ENCODE measurements at regions not wholly inside any gene's neighbourhood (a gene's known extent, or its start where the extent isn't known, plus 50 kb on each side); places are given as distances from the start of the nearest gene placed in this dataset.

GRCh38 chr10:44779511-44779910 lies 131.6 kb upstream of the TMEM72 start (continued):
- no peak for TF ChIP-seq STAT6 (CRISPR knock-in tag; conservative IDR thresholded peaks at IDR 0.05; ENCODE audit: low read depth)
- no peak for TF ChIP-seq ZNF396 (CRISPR knock-in tag; IDR thresholded peaks at IDR 0.05; ENCODE audit: borderline replicate concordance)
- no peak for TF ChIP-seq PRRX2 (CRISPR knock-in tag; IDR thresholded peaks at IDR 0.05)
- TF ChIP-seq NR3C1 (CRISPR knock-in tag; conservative IDR thresholded peaks at IDR 0.05; ENCODE audit: low read depth) = no peak
- TF ChIP-seq NR1H2 (CRISPR knock-in tag; IDR thresholded peaks at IDR 0.05) = no peak

DNA sequence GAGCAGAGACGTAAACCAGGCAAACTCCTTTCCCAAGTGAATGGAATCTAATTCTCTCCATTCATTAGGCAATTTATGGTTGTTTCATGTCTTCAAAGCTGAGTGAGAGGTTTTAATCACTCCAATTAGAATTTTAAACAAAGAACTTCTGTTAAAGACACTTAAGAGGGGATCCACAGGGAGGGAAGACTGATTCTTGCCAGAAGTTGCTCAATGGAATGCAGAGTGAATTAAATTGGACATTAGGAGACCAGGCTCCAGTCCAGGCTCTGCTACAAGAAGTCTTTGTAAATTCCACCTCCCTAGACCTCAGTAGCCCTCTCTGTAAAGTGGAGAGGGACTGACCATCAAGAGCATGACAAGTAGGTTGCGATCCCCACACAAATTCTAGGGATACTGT lies 130.7 kb upstream of the TMEM72 start:
- DNase-seq (ENCODE audit: low spot score) (no peak), ATAC-seq (no peak)
- H3K9me3 Mint-ChIP-seq = peaks cover 7% of the 10 kb centered on the region; the same call in 1 of the 2 replicates
- H3K27me3 Mint-ChIP-seq (ENCODE audit: low read depth) = no peaks in the 10 kb centered on the region; the same call in 1 of the 2 replicates
- no peak overlapping the region for H3K27ac Mint-ChIP-seq
- H3K4me3 Mint-ChIP-seq = no peak overlapping the region
- no peak for TF ChIP-seq KAT7 (CRISPR knock-in tag; IDR thresholded peaks at IDR 0.05; ENCODE audit: borderline replicate concordance)
- no peak for TF ChIP-seq ZBTB21 (CRISPR knock-in tag; IDR thresholded peaks at IDR 0.05; ENCODE audit: borderline replicate concordance)
- TF ChIP-seq, protein P1, sequence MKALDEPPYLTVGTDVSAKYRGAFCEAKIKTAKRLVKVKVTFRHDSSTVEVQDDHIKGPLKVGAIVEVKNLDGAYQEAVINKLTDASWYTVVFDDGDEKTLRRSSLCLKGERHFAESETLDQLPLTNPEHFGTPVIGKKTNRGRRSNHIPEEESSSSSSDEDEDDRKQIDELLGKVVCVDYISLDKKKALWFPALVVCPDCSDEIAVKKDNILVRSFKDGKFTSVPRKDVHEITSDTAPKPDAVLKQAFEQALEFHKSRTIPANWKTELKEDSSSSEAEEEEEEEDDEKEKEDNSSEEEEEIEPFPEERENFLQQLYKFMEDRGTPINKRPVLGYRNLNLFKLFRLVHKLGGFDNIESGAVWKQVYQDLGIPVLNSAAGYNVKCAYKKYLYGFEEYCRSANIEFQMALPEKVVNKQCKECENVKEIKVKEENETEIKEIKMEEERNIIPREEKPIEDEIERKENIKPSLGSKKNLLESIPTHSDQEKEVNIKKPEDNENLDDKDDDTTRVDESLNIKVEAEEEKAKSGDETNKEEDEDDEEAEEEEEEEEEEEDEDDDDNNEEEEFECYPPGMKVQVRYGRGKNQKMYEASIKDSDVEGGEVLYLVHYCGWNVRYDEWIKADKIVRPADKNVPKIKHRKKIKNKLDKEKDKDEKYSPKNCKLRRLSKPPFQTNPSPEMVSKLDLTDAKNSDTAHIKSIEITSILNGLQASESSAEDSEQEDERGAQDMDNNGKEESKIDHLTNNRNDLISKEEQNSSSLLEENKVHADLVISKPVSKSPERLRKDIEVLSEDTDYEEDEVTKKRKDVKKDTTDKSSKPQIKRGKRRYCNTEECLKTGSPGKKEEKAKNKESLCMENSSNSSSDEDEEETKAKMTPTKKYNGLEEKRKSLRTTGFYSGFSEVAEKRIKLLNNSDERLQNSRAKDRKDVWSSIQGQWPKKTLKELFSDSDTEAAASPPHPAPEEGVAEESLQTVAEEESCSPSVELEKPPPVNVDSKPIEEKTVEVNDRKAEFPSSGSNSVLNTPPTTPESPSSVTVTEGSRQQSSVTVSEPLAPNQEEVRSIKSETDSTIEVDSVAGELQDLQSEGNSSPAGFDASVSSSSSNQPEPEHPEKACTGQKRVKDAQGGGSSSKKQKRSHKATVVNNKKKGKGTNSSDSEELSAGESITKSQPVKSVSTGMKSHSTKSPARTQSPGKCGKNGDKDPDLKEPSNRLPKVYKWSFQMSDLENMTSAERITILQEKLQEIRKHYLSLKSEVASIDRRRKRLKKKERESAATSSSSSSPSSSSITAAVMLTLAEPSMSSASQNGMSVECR (CRISPR knock-in tag; IDR thresholded peaks at IDR 0.05; ENCODE audit: borderline replicate concordance) = no peak
- TF ChIP-seq, protein P2, sequence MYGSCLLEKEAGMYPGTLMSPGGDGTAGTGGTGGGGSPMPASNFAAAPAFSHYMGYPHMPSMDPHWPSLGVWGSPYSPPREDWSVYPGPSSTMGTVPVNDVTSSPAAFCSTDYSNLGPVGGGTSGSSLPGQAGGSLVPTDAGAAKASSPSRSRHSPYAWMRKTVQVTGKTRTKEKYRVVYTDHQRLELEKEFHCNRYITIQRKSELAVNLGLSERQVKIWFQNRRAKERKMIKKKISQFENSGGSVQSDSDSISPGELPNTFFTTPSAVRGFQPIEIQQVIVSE (CRISPR knock-in tag; IDR thresholded peaks at IDR 0.05; ENCODE audit: borderline replicate concordance) = no peak
- TF ChIP-seq TP53 (CRISPR knock-in tag; IDR thresholded peaks at IDR 0.05) = no peak
- TF ChIP-seq TEAD1 (CRISPR knock-in tag; IDR thresholded peaks at IDR 0.05) = no peak
- TF ChIP-seq ESRRA (CRISPR knock-in tag; IDR thresholded peaks at IDR 0.05; ENCODE audit: borderline replicate concordance) = no peak
- ChIA-PET POLR2A (no interaction called here), CTCF (no interaction called here)
- H3K36me3 Mint-ChIP-seq = no peaks in the 10 kb centered on the region
- H3K4me1 Mint-ChIP-seq = no peaks in the 10 kb centered on the region

- TF ChIP-seq, protein P3, sequence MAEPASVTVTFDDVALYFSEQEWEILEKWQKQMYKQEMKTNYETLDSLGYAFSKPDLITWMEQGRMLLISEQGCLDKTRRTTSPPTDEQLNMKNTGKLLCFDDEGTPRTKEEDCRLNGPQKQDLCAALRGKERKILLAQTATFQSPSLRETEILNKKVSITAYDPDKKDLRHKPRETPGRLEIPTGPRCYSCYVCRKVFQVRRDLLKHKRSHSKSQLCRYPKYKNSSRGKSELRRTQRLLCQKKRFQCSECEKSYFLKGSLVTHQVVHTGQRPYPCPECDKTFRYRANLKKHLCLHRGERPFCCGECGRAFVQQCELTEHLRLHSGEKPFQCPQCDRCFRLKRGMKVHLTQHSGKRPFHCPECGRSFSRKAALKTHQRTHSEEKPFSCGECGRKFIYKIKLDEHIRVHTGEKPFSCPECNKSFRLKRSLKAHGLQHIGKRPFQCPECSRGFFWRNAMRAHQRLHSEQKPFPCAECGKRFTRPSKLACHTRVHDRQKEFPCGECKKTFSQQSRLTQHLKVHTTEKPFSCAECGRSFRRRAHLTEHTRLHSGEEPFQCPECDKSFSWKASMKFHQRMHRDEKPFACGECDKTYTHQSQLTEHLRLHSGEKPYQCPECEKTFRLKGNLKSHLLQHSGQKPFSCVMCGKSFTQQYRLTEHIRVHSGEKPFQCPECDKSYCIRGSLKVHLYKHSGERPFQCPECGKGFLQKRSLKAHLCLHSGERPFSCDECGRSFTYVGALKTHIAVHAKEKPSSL (CRISPR knock-in tag; conservative IDR thresholded peaks at IDR 0.05) = no peak
- TF ChIP-seq, protein P4, sequence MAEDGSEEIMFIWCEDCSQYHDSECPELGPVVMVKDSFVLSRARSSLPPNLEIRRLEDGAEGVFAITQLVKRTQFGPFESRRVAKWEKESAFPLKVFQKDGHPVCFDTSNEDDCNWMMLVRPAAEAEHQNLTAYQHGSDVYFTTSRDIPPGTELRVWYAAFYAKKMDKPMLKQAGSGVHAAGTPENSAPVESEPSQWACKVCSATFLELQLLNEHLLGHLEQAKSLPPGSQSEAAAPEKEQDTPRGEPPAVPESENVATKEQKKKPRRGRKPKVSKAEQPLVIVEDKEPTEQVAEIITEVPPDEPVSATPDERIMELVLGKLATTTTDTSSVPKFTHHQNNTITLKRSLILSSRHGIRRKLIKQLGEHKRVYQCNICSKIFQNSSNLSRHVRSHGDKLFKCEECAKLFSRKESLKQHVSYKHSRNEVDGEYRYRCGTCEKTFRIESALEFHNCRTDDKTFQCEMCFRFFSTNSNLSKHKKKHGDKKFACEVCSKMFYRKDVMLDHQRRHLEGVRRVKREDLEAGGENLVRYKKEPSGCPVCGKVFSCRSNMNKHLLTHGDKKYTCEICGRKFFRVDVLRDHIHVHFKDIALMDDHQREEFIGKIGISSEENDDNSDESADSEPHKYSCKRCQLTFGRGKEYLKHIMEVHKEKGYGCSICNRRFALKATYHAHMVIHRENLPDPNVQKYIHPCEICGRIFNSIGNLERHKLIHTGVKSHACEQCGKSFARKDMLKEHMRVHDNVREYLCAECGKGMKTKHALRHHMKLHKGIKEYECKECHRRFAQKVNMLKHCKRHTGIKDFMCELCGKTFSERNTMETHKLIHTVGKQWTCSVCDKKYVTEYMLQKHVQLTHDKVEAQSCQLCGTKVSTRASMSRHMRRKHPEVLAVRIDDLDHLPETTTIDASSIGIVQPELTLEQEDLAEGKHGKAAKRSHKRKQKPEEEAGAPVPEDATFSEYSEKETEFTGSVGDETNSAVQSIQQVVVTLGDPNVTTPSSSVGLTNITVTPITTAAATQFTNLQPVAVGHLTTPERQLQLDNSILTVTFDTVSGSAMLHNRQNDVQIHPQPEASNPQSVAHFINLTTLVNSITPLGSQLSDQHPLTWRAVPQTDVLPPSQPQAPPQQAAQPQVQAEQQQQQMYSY (CRISPR knock-in tag; IDR thresholded peaks at IDR 0.05) = no peak
- TF ChIP-seq ELF4 (CRISPR knock-in tag; IDR thresholded peaks at IDR 0.05; ENCODE audit: low read depth) = no peak
- TF ChIP-seq, protein P5, sequence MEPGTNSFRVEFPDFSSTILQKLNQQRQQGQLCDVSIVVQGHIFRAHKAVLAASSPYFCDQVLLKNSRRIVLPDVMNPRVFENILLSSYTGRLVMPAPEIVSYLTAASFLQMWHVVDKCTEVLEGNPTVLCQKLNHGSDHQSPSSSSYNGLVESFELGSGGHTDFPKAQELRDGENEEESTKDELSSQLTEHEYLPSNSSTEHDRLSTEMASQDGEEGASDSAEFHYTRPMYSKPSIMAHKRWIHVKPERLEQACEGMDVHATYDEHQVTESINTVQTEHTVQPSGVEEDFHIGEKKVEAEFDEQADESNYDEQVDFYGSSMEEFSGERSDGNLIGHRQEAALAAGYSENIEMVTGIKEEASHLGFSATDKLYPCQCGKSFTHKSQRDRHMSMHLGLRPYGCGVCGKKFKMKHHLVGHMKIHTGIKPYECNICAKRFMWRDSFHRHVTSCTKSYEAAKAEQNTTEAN (CRISPR knock-in tag; IDR thresholded peaks at IDR 0.05) = no peak
- ATAC-seq = no peak
- Mint-ChIP-seq H3K36me3 (no peaks in the 10 kb centered on the region), H3K4me1 (no peaks in the 10 kb centered on the region), H3K27ac (no peak overlapping the region), H3K4me3 (no peak overlapping the region), H3K9me3 (peaks cover 7% of the 10 kb centered on the region; the same call in 1 of the 2 replicates), H3K27me3 (ENCODE audit: low read depth) (no peaks in the 10 kb centered on the region; the same call in 1 of the 2 replicates)
- POLR2A ChIA-PET = no interaction called here
- DNase-seq (ENCODE audit: low spot score) = no peak
- CTCF ChIA-PET = no interaction called here
Measured at GRCh38 chr10:44781131-44781530, 130.0 kb upstream of the TMEM72 start.
